ENCODE measurements at regions not wholly inside any gene's neighbourhood (a gene's known extent, or its start where the extent isn't known, plus 50 kb on each side); places are given as distances from the start of the nearest gene placed in this dataset.

- H3K4me3 ChIP-seq = no peak overlapping the region
- DNase-seq (ENCODE audit: extremely low spot score in 2 of 2) = no peak
- no peak overlapping the region for H3K27ac ChIP-seq
- intact Hi-C loops (cut with DNase I) = loop anchor here (5.0 kb wide), 1 partner anchor 165 kb away; no protein-coding TSS in a partner anchor
- H3K4me1 ChIP-seq = peaks cover 20% of the 10 kb centered on the region
- H3K36me3 ChIP-seq = no peaks in the 10 kb centered on the region
- TF ChIP-seq POLR2AphosphoS5 (IDR thresholded peaks at IDR 0.05; ENCODE audit: insufficient read depth in 1 of 2, low read depth in 1 of 2) = no peak
- TF ChIP-seq, protein P1, sequence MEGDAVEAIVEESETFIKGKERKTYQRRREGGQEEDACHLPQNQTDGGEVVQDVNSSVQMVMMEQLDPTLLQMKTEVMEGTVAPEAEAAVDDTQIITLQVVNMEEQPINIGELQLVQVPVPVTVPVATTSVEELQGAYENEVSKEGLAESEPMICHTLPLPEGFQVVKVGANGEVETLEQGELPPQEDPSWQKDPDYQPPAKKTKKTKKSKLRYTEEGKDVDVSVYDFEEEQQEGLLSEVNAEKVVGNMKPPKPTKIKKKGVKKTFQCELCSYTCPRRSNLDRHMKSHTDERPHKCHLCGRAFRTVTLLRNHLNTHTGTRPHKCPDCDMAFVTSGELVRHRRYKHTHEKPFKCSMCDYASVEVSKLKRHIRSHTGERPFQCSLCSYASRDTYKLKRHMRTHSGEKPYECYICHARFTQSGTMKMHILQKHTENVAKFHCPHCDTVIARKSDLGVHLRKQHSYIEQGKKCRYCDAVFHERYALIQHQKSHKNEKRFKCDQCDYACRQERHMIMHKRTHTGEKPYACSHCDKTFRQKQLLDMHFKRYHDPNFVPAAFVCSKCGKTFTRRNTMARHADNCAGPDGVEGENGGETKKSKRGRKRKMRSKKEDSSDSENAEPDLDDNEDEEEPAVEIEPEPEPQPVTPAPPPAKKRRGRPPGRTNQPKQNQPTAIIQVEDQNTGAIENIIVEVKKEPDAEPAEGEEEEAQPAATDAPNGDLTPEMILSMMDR (IDR thresholded peaks at IDR 0.05) = peak; percentile 99 to 100 (median 100)
- no peaks in the 10 kb centered on the region for H3K9me3 ChIP-seq
- H3K27me3 ChIP-seq = no peaks in the 10 kb centered on the region
Measured at GRCh38 chr13:99436686-99437416, 64.4 kb upstream of the TM9SF2 start.

GRCh38 chr13:99439048-99439447 is 62.2 kb upstream of the TM9SF2 start:
- no peaks in the 10 kb centered on the region for H3K36me3 ChIP-seq
- no peak overlapping the region for H3K4me3 ChIP-seq
- H3K27ac ChIP-seq = no peak overlapping the region
- intact Hi-C loops (cut with DNase I) = loop anchor here (5.0 kb wide), 1 partner anchor 167 kb away; no protein-coding TSS in a partner anchor
- no peaks in the 10 kb centered on the region for H3K27me3 ChIP-seq
- no peak for DNase-seq (ENCODE audit: extremely low spot score in 2 of 2)
- H3K4me1 ChIP-seq = peaks cover 5% of the 10 kb centered on the region
- TF ChIP-seq POLR2AphosphoS5 (IDR thresholded peaks at IDR 0.05; ENCODE audit: insufficient read depth in 1 of 2, low read depth in 1 of 2) = no peak
- H3K9me3 ChIP-seq = no peaks in the 10 kb centered on the region

DNA sequence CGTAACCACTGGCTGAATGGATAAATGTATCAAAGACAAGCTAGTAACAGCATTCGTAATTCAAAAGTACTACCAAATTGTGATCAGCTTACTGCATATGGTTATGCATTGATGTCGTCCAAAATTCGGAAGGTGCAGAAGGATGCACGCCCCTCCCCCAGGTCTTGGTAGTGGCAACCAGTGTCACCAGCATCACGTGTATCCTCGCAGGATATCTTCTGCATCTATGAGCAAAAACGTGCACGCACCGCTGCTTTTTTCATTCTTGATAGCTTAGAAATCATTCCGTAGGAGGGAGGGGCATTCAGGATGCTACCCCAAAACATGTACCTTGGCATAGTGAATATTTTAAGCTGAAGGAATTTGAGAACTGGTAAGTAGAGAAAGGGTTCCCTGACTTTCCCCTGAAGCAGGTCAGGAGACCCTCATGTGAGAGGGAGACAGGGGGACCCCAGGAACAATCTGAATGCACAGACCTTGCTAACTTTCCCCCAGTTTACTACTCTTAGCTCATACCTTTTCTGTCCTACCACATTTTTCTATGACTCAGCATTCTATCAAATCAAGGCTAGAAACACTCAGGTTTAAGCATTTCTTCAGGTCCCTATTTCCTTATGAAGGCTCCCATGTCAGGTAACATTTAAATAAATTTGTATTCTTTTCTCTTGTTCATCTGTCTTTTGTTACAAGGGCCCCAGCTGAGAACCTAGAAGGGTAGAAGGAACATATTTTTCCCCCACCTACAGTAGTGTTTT is 61.2 kb upstream of the TM9SF2 start:
- Histone ChIP-seq H3K4me3 (no peak overlapping the region), H3K9me3 (no peaks in the 10 kb centered on the region), H3K27me3 (no peaks in the 10 kb centered on the region), H3K36me3 (no peaks in the 10 kb centered on the region), H3K4me1 (peaks cover 5% of the 10 kb centered on the region), H3K27ac (no peak overlapping the region)
- no peak for TF ChIP-seq POLR2AphosphoS5 (IDR thresholded peaks at IDR 0.05; ENCODE audit: insufficient read depth in 1 of 2, low read depth in 1 of 2)
- TF ChIP-seq, protein P1 (IDR thresholded peaks at IDR 0.05) = no peak
- TF ChIP-seq POLR2A (IDR thresholded peaks at IDR 0.05) = no peak
- intact Hi-C loops (cut with DNase I) = loop anchor here (5.0 to 10.0 kb wide), 2 partner anchors 65 to 168 kb away; partner anchors contain the start of gene TM9SF2
- DNase-seq (ENCODE audit: extremely low spot score in 2 of 2) = no peak

DNA sequence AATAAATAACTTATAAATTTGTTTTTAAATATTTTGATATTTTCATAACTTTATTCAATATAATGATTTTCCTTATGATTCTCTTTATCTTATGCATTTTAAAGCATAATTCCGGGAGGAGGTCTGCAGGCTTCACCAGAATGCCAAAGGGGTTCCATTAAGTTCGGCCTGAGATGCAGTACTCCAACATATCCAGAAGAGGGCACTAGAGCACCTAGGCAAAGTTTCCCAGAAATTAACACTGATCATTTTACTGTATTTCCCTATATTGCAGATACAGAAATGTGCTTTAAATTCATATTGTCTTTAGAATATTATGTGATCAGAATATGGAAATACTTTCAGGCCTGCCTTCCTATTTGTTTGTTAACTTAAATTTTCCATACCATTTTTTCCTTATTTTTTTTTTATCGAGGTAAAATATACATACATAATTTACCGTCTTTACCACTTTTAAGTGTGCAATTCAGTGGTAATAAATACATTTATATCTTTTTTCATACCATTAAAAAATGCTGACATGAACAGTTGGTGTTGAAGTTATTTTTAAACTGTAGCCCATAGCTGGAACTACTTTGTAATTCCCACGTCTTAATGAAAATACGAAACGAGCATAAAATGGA is 58.9 kb upstream of the TM9SF2 start:
- Histone ChIP-seq H3K4me3 (no peak overlapping the region), H3K36me3 (no peaks in the 10 kb centered on the region), H3K27me3 (no peaks in the 10 kb centered on the region), H3K4me1 (no peaks in the 10 kb centered on the region), H3K27ac (no peak overlapping the region), H3K9me3 (no peaks in the 10 kb centered on the region)
- no peak for DNase-seq (ENCODE audit: extremely low spot score in 2 of 2)
- intact Hi-C loops (cut with DNase I) = loop anchor here (10.0 kb wide), 1 partner anchor 62 kb away; the partner anchor contains the start of gene TM9SF2
- TF ChIP-seq POLR2A (IDR thresholded peaks at IDR 0.05) (no peak), POLR2AphosphoS5 (IDR thresholded peaks at IDR 0.05; ENCODE audit: insufficient read depth in 1 of 2, low read depth in 1 of 2) (no peak)
- TF ChIP-seq, protein P1 (IDR thresholded peaks at IDR 0.05) = peak; percentile 62 to 93 (median 81)

DNA sequence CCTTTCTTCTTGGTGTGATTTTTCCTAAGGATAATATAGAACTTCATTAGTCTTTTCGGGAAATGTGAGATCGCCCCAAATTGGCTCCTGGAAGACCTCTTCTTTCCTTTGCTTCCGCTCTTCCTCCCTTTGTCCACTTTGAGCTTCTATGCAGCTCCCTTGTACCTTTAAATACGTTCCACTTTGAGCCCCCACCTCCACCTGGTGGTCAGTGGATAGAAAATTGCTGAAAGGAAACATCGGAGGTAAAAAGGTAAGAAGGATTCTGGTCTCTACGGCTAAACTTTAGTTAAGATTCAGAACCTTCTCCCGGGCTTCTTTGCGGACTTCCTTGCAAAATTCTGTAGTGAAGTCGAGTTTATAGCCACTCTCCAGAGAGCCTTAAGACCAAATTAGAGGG is 55.0 kb upstream of the TM9SF2 start:
- TF ChIP-seq, protein P1 (IDR thresholded peaks at IDR 0.05) = no peak
- TF ChIP-seq POLR2AphosphoS5 (IDR thresholded peaks at IDR 0.05; ENCODE audit: insufficient read depth in 1 of 2, low read depth in 1 of 2) (no peak), POLR2A (IDR thresholded peaks at IDR 0.05) (no peak)
- intact Hi-C loops (cut with DNase I) = loop anchor here (10.0 kb wide), 1 partner anchor 59 kb away; the partner anchor contains the start of gene TM9SF2
- Histone ChIP-seq H3K27ac (no peak overlapping the region), H3K36me3 (no peaks in the 10 kb centered on the region), H3K4me1 (no peaks in the 10 kb centered on the region), H3K27me3 (no peaks in the 10 kb centered on the region), H3K4me3 (no peak overlapping the region), H3K9me3 (no peaks in the 10 kb centered on the region)
- DNase-seq (ENCODE audit: extremely low spot score in 2 of 2) = no peak

Measured in vagina (tissue), 2 donors.